Activated T-cell treated with anti-CD3 and anti-CD28 coated beads, Interleukin-2, amount 50 U/mL, for 72 hours (primary cell): ENCODE measurements at regions not wholly inside any gene's neighbourhood (a gene's known extent, or its start where the extent isn't known, plus 50 kb on each side); places are given as distances from the start of the nearest gene placed in this dataset.
"Not testable (repeated sequence)": the region's sequence is repeated elsewhere in the genome, so short reads cannot be mapped to it uniquely, and the experiment has no call there.

Source experiments
- ATAC-seq, 2 donors: fragments of 150-1000 bp; cut with Tn5 transposase; replicated peaks in 1 of 2; 2 replicates each; pipeline ENCODE4 v1.10.0; 2021; ENCODE audit warnings: moderate library complexity in 2 of 2, mild to moderate bottlenecking in 1 of 2
- DNase-seq, 2 donors: peaks; one replicate each; pipeline ENCODE4 v3.0.0; 2021 to 2022; ENCODE audit warnings: mixed read lengths in 1 of 2
- H3K27ac Mint-ChIP-seq: one replicate; pipeline ENCODE4 v1.8.0; 2022; ENCODE audit warnings: mild to moderate bottlenecking, moderate library complexity, mixed read lengths
- H3K27me3 Mint-ChIP-seq: one replicate; pipeline ENCODE4 v1.8.0; 2022; ENCODE audit warnings: low read depth, mixed read lengths
- H3K36me3 Mint-ChIP-seq, 2 donors: one replicate each; pipeline ENCODE4 v1.8.0; 2022; ENCODE audit warnings: mixed read lengths in 2 of 2, mild to moderate bottlenecking in 1 of 2; ENCODE audit not compliant: insufficient read depth in 2 of 2
- H3K4me1 Mint-ChIP-seq: one replicate; pipeline ENCODE4 v1.8.0; 2022; ENCODE audit warnings: low read depth, mixed read lengths
- H3K4me3 Mint-ChIP-seq, 2 donors: one replicate each; pipeline ENCODE4 v1.8.0; 2022; ENCODE audit warnings: mild to moderate bottlenecking in 2 of 2, mixed read lengths in 2 of 2, moderate library complexity in 2 of 2
- H3K9me3 Mint-ChIP-seq, 2 donors: one replicate each; pipeline ENCODE4 v1.8.0; 2022; ENCODE audit warnings: mixed read lengths in 2 of 2

- Mint-ChIP-seq H3K27ac (no peak overlapping the region), H3K36me3 (peaks cover 1 to 2% of the 10 kb centered on the region in 2 donors), H3K4me1 (no peaks in the 10 kb centered on the region), H3K9me3 (peaks cover 5 to 13% of the 10 kb centered on the region in 2 donors), H3K4me3 (no peak overlapping the region), H3K27me3 (no peaks in the 10 kb centered on the region)
- ATAC-seq (no peak), DNase-seq (no peak)
Observed at GRCh38 chr5:30539004-30539634, 654.4 kb upstream of the CDH6 start.

DNA sequence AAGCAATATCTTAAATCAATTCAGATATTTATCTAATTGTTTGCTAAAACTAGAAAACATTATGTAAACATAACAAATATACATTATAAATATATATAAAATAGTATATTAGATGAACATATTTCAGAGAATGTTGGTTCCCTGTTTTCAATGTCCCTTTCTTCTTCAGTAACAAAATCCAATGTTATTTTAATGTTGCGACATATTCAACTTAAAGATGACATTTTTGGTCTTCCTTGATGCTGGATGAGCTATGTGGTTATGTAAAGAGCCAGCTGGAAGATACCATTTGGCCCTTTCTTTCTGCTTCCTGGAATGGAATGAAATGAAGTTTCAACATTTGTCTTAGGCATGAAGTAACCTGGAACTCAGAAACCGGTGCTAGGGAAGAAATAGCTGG, 668.1 kb upstream of the CDH6 start:
- Mint-ChIP-seq H3K36me3 (no peaks in the 10 kb centered on the region), H3K27me3 (no peaks in the 10 kb centered on the region), H3K4me1 (no peaks in the 10 kb centered on the region), H3K9me3 (peaks cover 4 to 8% of the 10 kb centered on the region in 2 donors), H3K27ac (no peak overlapping the region), H3K4me3 (no peak overlapping the region)
- DNase-seq = no peak
- no peak for ATAC-seq

GRCh38 chr5:30524428-30524827, 669.1 kb upstream of the CDH6 start:
- Mint-ChIP-seq H3K4me3 (no peak overlapping the region), H3K9me3 (peaks cover 3 to 6% of the 10 kb centered on the region in 2 donors), H3K27me3 (no peaks in the 10 kb centered on the region), H3K27ac (no peak overlapping the region), H3K4me1 (no peaks in the 10 kb centered on the region), H3K36me3 (no peaks in the 10 kb centered on the region)
- DNase-seq = no peak
- ATAC-seq = no peak

DNA sequence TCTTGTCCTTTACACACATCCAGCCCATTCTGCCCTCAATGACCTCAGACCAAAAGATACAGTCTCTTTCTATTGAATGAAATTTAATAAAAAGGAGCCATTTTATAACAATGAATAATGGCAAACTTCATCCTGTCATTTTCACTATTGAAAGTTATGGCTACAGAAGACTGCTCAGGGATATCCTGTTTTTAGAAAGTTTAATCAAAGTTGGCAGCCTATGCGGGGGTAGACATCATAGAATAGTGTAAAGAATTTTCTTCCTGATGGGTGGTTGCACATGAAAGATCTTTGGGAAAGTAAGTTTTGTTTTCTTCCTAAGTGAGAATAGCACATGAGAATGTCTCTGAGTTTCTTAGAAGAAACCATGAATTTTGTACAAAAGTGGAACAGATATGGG, 670.4 kb upstream of the CDH6 start:
- no peak overlapping the region for H3K4me3 Mint-ChIP-seq
- H3K27me3 Mint-ChIP-seq = no peaks in the 10 kb centered on the region
- ATAC-seq = no peak
- peaks cover 5 to 11% of the 10 kb centered on the region in 2 donors for H3K9me3 Mint-ChIP-seq
- no peak overlapping the region for H3K27ac Mint-ChIP-seq
- H3K36me3 Mint-ChIP-seq = no peaks in the 10 kb centered on the region
- no peaks in the 10 kb centered on the region for H3K4me1 Mint-ChIP-seq
- DNase-seq = no peak

DNA sequence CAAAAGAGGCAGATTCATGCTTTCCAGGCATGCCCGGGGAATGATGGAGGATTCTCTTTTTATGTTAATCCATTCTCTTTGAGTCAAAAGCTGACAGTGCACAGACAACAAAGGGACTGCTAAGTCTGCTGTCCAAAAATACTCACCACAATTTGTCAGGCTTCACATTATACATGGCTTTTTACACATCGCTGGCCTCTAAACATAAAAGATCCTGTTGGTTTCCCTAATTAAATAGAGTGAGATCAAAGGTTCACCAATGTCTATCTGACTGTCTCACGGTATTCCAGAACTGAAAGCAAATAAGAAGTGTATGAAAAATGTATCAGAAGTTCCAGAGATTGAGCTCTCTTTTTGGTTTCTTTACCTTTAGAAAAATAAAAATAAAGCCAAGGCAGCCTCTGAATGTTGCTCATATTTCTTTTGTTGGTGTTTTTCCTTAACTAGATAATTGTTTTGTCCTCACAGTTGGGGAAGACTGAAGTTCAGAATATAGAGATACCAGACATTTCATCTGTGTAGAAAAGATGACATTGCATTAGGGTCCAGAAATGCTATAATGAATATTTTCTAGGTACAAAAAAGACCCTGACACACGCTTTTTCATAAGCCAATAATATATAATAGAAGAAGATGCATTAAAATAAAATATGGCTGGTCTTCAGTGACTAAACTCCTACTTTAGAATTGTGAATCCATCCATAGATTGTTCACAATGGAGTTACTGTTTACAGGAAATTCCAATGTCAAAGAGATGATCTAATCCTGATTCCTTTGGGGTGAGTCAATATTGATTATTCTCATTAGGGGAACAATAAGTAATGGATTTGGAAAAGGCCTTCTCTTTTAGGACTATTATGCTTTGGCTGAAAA, 688.2 kb upstream of the CDH6 start:
- Mint-ChIP-seq H3K36me3 (peaks cover 0 to 5% of the 10 kb centered on the region in 2 donors), H3K9me3 (peaks cover 12 to 13% of the 10 kb centered on the region in 2 donors), H3K4me1 (no peaks in the 10 kb centered on the region), H3K27me3 (no peaks in the 10 kb centered on the region), H3K4me3 (no peak overlapping the region), H3K27ac (no peak overlapping the region)
- DNase-seq = no peak
- ATAC-seq = no peak

- no peak overlapping the region for H3K27ac Mint-ChIP-seq
Observed at GRCh38 chr5:30502277-30502676, 691.2 kb upstream of the CDH6 start.

GRCh38 chr5:30501065-30501464, 692.4 kb upstream of the CDH6 start:
- Mint-ChIP-seq H3K4me1 (no peaks in the 10 kb centered on the region), H3K4me3 (no peak overlapping the region), H3K27me3 (no peaks in the 10 kb centered on the region), H3K27ac (no peak overlapping the region), H3K36me3 (peaks cover 0 to 2% of the 10 kb centered on the region in 2 donors), H3K9me3 (peaks cover 11 to 13% of the 10 kb centered on the region in 2 donors)
- ATAC-seq (no peak), DNase-seq (no peak)

More at GRCh38 chr5:30502277-30502676, 691.2 kb upstream of the CDH6 start:
- Mint-ChIP-seq H3K27me3 (no peaks in the 10 kb centered on the region), H3K36me3 (no peaks in the 10 kb centered on the region), H3K4me1 (no peaks in the 10 kb centered on the region), H3K4me3 (no peak overlapping the region), H3K9me3 (peaks cover 8% of the 10 kb centered on the region in 2 donors)
- ATAC-seq (no peak), DNase-seq (no peak)

DNA sequence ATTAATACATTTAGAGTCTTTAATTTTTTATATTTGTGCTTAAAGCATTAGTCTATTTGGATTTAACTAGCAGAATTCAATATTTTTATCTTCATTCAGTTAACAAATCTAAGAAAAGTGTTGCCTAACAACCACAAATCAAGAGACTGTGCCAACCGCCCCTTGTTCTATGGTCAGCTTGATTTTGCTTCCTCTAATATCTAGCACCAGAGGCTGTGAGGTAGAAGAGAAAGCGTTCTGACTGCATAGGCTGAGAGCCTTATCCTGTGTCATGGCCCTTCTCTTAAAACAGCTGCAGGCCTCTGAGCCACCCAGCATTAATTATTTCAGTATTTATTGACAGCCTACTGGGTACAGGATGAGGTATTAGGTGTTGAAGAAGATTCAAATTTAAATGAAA, 693.0 kb upstream of the CDH6 start:
- no peak overlapping the region for H3K4me3 Mint-ChIP-seq

GRCh38 chr5:30499402-30499801, 694.1 kb upstream of the CDH6 start:
- no peaks in the 10 kb centered on the region for H3K27me3 Mint-ChIP-seq
- no peak overlapping the region for H3K27ac Mint-ChIP-seq
- peaks cover 0 to 2% of the 10 kb centered on the region in 2 donors for H3K36me3 Mint-ChIP-seq
- ATAC-seq (no peak), DNase-seq (no peak)
- H3K4me3 Mint-ChIP-seq = no peak overlapping the region
- H3K4me1 Mint-ChIP-seq = no peaks in the 10 kb centered on the region
- peaks cover 11 to 13% of the 10 kb centered on the region in 2 donors for H3K9me3 Mint-ChIP-seq

More for the DNA sequence above, 693.0 kb upstream of the CDH6 start:
- H3K27ac Mint-ChIP-seq = no peak overlapping the region
- peaks cover 11 to 13% of the 10 kb centered on the region in 2 donors for H3K9me3 Mint-ChIP-seq
- H3K36me3 Mint-ChIP-seq = peaks cover 0 to 2% of the 10 kb centered on the region in 2 donors
- no peak for DNase-seq
- H3K4me1 Mint-ChIP-seq = no peaks in the 10 kb centered on the region
- no peaks in the 10 kb centered on the region for H3K27me3 Mint-ChIP-seq
- no peak for ATAC-seq

GRCh38 chr5:30498972-30499371, 694.5 kb upstream of the CDH6 start:
- peaks cover 0 to 2% of the 10 kb centered on the region in 2 donors for H3K36me3 Mint-ChIP-seq
- H3K4me1 Mint-ChIP-seq = no peaks in the 10 kb centered on the region
- no peak overlapping the region for H3K27ac Mint-ChIP-seq
- peaks cover 11% of the 10 kb centered on the region in 2 donors for H3K9me3 Mint-ChIP-seq
- ATAC-seq (no peak), DNase-seq (no peak)
- no peak overlapping the region for H3K4me3 Mint-ChIP-seq
- H3K27me3 Mint-ChIP-seq = no peaks in the 10 kb centered on the region

GRCh38 chr5:30498509-30498908, 695.0 kb upstream of the CDH6 start:
- not testable (repeated sequence) for H3K27me3 Mint-ChIP-seq, H3K27ac Mint-ChIP-seq, H3K36me3 Mint-ChIP-seq, H3K4me1 Mint-ChIP-seq, DNase-seq, ATAC-seq, H3K4me3 Mint-ChIP-seq
- H3K9me3 Mint-ChIP-seq = peaks cover 10 to 11% of the 10 kb centered on the region in 2 donors

DNA sequence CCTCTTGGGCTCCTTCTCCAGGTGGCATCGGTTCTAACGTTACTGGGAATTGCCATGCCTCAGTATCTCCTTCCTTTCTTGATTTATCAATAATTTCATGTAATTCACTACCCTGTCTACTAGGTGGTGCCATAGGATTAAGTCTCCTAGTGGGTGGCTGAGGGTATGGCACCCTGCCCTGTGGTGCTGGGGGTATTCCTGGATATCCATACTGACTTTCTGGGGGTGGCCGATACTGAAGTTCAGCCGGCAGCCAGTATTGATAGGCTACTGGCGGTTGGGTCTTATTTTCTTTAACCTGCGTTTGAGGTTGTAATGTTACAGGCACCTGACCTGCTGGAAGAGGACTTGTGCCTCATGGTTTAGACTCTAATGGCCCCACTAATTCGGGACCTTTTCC, 699.4 kb upstream of the CDH6 start:
- not testable (repeated sequence) for H3K4me1 Mint-ChIP-seq, H3K27ac Mint-ChIP-seq, H3K36me3 Mint-ChIP-seq, H3K9me3 Mint-ChIP-seq, H3K27me3 Mint-ChIP-seq, H3K4me3 Mint-ChIP-seq, DNase-seq, ATAC-seq

DNA sequence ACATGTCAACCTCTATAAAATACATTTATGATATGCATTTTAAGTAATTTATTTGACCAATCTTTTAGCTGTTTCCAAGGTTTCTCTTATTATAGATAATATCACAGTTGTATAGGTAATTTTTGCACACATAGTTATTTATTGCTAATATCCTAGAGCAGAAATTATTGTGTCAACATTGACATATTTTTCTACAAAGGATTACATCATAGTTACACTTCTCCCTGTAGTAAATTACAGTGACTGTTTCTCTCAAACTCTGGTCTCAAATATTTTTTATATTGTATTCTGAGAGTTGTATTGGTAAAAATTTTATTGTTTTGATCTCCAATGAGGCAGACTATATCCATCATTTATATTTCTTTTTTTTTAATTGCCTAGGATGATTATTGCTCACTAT, 714.4 kb upstream of the CDH6 start:
- H3K4me3 Mint-ChIP-seq = no peak overlapping the region

More for the DNA sequence above, 714.4 kb upstream of the CDH6 start:
- no peak for ATAC-seq
- Mint-ChIP-seq H3K9me3 (peaks cover 20 to 24% of the 10 kb centered on the region in 2 donors), H3K4me1 (no peaks in the 10 kb centered on the region), H3K27me3 (no peaks in the 10 kb centered on the region), H3K27ac (no peak overlapping the region), H3K36me3 (no peaks in the 10 kb centered on the region)
- DNase-seq = no peak
